Right lobe of liver (tissue), 4 donors: ENCODE measurements at regions not wholly inside any gene's neighbourhood (a gene's known extent, or its start where the extent isn't known, plus 50 kb on each side); places are given as distances from the start of the nearest gene placed in this dataset.

Source experiments
- CTCF ChIP-seq, 4 donors: fragments of 200-600 bp in 3 of 4; fragments of 450-650 bp in 1 of 4; IDR thresholded peaks; one replicate each; pipeline versions ENCODE4 v1.5.1 to v1.8.0; 2016 to 2022; ENCODE audit warnings: antibody characterized with exemption in 4 of 4, mild to moderate bottlenecking in 2 of 4
- POLR2A ChIP-seq: fragments of 450-650 bp; IDR thresholded peaks from one replicate; pipeline ENCODE4 v1.6.1; 2017; ENCODE audit warnings: antibody characterized with exemption, mild to moderate bottlenecking
- donor health status: DM: no; HTN: no; CAD: no.
- donor health status: DM: no; HTN: no; CAD: no.
- donor health status: DM: no; HTN: yes; CAD: no.

GRCh38 chr1:69233463-69233862 is 334.3 kb upstream of the LRRC7 start:
- TF ChIP-seq POLR2A (no peak), CTCF (IDR thresholded peaks at IDR 0.05) (no peak)
